SH-SY5Y (cell line): ENCODE measurements at regions not wholly inside any gene's neighbourhood (a gene's known extent, or its start where the extent isn't known, plus 50 kb on each side); places are given as distances from the start of the nearest gene placed in this dataset.

Experiments
- GATA2 ChIP-seq: IDR thresholded peaks from 2 replicates; pipeline ENCODE4 v1.6.1; 2011; ENCODE audit warnings: mild to moderate bottlenecking, low read depth, low read length
- GATA3 ChIP-seq: IDR thresholded peaks from 2 replicates; pipeline ENCODE4 v1.6.1; 2011; ENCODE audit warnings: low read depth, mild to moderate bottlenecking, low read length, moderate library complexity

DNA sequence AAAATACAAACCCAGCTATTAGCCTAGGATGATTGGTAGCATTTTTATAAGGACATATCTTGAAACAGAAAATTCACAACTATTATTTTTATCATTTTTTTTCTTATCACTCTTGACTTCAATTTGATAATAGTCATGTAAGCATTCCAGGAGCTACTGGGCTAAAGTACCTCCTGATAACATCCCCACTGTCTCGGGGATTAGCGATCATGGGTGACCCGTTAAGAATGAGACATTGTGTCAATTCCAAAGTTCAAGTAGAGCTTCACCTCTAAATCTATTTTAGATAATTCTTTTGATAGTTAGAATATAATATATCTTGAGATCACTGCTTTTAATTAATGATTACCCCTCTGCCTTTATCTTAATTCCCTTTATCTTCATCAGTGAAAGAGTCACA lies 1204.5 kb upstream of the CHAC2 start:
- TF ChIP-seq GATA3 (no peak), GATA2 (no peak)

- TF ChIP-seq GATA3 (no peak), GATA2 (no peak)
These were observed 1209.3 kb upstream of the CHAC2 start for GRCh38 chr2:52558265-52558664.

- TF ChIP-seq GATA3, result no peak
- TF ChIP-seq GATA2, result no peak
These were observed 1225.3 kb upstream of the CHAC2 start for GRCh38 chr2:52542297-52542696.

GRCh38 chr2:52539026-52539970 lies 1228.3 kb upstream of the CHAC2 start:
- TF ChIP-seq GATA3, result no peak
- no peak for TF ChIP-seq GATA2

GRCh38 chr2:52537588-52537987 lies 1230.0 kb upstream of the CHAC2 start:
- TF ChIP-seq GATA2 (no peak), GATA3 (no peak)

- TF ChIP-seq GATA3, result no peak
- TF ChIP-seq GATA2, result no peak
These were observed 1230.6 kb upstream of the CHAC2 start for GRCh38 chr2:52536929-52537460.

GRCh38 chr2:52532956-52533355 lies 1234.6 kb upstream of the CHAC2 start:
- no peak for TF ChIP-seq GATA2

DNA sequence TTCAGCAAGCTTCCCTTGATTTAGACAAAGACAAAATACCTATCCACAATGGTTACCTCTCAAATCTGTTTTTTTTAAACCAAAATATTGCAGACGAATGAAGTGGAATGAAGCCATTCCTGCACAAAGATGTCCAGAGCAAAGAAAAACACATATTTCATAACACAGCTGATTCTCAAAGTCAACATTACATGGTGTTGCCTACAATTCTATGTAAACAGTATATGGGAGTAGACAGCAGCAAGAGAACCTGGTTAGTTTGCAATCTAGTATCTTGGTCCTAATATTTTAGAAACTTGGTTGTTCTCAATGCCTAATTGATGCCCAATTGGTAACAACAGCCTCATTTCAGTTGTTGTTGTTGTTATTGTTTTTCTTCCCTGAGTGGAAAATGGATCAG lies 1240.9 kb upstream of the CHAC2 start:
- TF ChIP-seq GATA3 (no peak), GATA2 (no peak)

GRCh38 chr2:52520644-52521043 lies 1247.0 kb upstream of the CHAC2 start:
- no peak for TF ChIP-seq GATA3
- TF ChIP-seq GATA2, result no peak

GRCh38 chr2:52518678-52519077 lies 1248.9 kb upstream of the CHAC2 start:
- TF ChIP-seq GATA2 (no peak), GATA3 (no peak)

- TF ChIP-seq GATA3 (no peak), GATA2 (no peak)
These were observed 1254.8 kb upstream of the CHAC2 start for GRCh38 chr2:52512760-52513159.

DNA sequence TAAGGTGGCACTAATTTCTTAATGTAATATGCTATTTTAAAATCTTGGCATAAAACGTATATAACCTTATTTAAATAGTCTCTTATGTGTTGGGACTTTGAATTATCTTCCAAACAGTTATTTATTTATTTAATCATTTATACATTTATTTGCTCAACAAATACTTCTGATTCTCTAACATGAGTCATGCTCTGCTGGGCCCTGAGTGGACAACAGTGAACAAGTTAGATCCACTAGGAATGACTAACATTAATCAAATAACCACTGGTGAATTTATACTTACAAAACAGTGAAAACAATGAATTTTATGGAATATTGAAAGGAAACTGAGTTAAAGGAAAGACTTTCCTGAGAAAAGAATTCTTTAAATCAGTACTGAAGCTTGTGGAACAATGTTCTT lies 1257.2 kb upstream of the CHAC2 start:
- TF ChIP-seq GATA2 (no peak), GATA3 (no peak)

DNA sequence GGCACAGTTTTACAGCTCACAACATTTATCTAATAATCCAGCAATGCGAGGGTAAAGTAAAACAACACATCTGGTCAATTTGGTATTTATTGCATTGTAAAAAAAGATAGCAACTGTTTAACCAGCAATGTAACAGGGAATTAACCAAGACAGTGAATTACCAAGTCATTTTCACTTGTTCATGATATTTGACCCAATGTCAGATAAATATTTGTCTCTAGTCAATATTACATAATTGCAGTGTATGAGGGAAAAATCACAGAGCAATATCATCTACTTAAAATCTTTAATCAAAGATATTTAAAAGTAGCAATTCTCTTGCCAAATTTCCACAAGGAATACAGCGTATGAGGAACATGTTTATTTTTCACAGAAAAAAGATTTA lies 1265.1 kb upstream of the CHAC2 start:
- TF ChIP-seq GATA3 (no peak), GATA2 (no peak)

DNA sequence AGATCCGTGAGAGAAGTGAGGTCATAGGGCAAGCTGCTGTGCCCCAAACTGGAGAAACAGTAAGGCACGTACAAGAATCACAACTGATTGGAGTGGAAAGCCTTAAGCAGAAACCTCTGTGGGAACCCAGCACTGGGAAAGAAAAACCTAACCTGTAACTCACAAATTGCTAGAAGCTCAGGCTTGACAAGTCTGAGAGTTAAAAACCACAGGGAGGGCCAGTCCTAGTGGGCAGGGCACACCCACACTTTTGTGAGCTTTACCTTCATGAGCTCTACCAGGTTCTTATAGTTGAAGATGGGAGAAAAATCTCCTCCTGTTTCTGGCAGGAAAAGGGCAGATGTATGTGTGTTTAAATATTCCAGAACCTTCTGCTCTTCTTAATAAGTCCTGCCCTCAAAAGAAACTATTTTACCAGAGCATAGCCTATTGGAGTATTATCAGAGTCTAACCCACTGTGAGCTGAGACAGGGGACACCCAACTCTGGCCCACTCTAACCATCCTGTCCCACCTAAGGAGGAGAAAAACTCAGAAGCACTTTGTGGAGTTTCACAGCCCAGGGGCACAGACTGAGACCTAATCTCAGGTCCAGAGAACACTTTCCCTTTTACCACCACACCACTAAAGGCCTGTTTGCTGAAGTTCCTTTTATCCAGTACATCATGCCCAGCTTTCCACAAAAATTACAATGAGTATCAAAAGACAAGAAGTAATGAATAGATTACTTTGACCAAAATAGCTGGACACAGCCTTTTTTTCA lies 1265.7 kb upstream of the CHAC2 start:
- no peak for TF ChIP-seq GATA2
- TF ChIP-seq GATA3, result no peak
